ENCODE measurements at regions not wholly inside any gene's neighbourhood (a gene's known extent, or its start where the extent isn't known, plus 50 kb on each side); places are given as distances from the start of the nearest gene placed in this dataset.

- TF ChIP-seq MIER1 (IDR thresholded peaks at IDR 0.05; ENCODE audit: low read depth): no peak
- no peak for TF ChIP-seq GTF2F1 (IDR thresholded peaks at IDR 0.05; ENCODE audit: low read depth, low read length)
These were observed 131.1 kb upstream of the ROBO1 start (continued) for GRCh38 chr3:79898907-79899306.

DNA sequence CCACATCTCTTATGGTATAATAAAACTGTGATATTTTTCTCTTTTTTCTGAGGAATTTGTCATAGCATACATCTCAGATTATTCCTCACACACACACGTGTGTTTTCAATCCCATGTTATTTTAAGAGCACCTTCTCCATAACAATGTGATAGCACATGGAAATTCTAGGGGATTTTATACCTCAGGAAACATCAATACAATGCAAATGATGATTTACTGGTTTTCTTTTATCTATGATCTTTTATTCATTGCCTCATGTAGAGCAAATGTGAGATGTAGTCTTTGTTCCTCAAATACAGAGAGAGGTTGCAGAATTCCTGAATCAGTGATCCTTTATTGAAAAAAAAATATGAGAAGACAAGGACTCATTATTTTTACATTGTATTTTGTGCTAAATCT lies 128.3 kb upstream of the ROBO1 start:
- POLR2A ChIA-PET: no interaction called here
- TF ChIP-seq ZNF507 (tag; conservative IDR thresholded peaks at IDR 0.05) (no peak), FOS (IDR thresholded peaks at IDR 0.05; ENCODE audit: extremely low read depth, insufficient read length) (no peak), PHF21A (IDR thresholded peaks at IDR 0.05; ENCODE audit: borderline replicate concordance, low read depth) (no peak), SMAD3 (CRISPR knock-in tag; conservative IDR thresholded peaks at IDR 0.05) (no peak), MAZ (CRISPR knock-in tag; conservative IDR thresholded peaks at IDR 0.05 in 1 of 2, IDR thresholded peaks at IDR 0.05 in 1 of 2) (no peak)
- TF ChIP-seq, protein P1, sequence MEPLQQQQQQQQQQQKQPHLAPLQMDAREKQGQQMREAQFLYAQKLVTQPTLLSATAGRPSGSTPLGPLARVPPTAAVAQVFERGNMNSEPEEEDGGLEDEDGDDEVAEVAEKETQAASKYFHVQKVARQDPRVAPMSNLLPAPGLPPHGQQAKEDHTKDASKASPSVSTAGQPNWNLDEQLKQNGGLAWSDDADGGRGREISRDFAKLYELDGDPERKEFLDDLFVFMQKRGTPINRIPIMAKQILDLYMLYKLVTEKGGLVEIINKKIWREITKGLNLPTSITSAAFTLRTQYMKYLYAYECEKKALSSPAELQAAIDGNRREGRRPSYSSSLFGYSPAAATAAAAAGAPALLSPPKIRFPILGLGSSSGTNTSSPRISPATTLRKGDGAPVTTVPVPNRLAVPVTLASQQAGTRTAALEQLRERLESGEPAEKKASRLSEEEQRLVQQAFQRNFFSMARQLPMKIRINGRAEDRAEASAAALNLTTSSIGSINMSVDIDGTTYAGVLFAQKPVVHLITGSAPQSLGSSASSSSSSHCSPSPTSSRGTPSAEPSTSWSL (CRISPR knock-in tag; IDR thresholded peaks at IDR 0.05; ENCODE audit: borderline replicate concordance): no peak
- CTCF ChIA-PET (ENCODE audit: low intra/inter-chr PET ratio): no interaction called here
- intact Hi-C loops (cut with micrococcal nuclease): no loop called here
- H3K9ac ChIP-seq (ENCODE audit: insufficient read depth in 1 of 2, low read depth in 2 of 2, low read length in 2 of 2): no peak overlapping the region
- H3K4me1 ChIP-seq (replicated peaks in 1 of 2; ENCODE audit: control insufficient read depth in 2 of 2, insufficient read depth in 2 of 2, low read length in 2 of 2): no peaks in the 10 kb centered on the region
- WGBS (ENCODE audit: insufficient coverage, low coverage, missing lambda C conversion rate): 0% methylated on average over 1 of the region's 1 CpG
- no peaks in the 10 kb centered on the region for H3K36me3 ChIP-seq (ENCODE audit: control insufficient read depth, insufficient read depth, low read length)
- no peaks in the 10 kb centered on the region for H3K9me3 ChIP-seq (replicated peaks; ENCODE audit: control insufficient read depth, insufficient read depth, low read depth, low read length)
- BruUV-seq (replicated peaks): no TSS peak
- no peaks in the 10 kb centered on the region for H3K79me2 ChIP-seq (ENCODE audit: control insufficient read depth, insufficient read depth, low read length)
- no peak overlapping the region for H3K27ac ChIP-seq (ENCODE audit: extremely low read depth, low read depth, low read length)
- no peak for DNase-seq (ENCODE audit: extremely low read depth in 1 of 4, low spot score in 3 of 4)
- H4K20me1 ChIP-seq (replicated peaks; ENCODE audit: control insufficient read depth, insufficient read depth, low read length): no peaks in the 10 kb centered on the region
- in situ Hi-C loops (cut with MboI): no loop called here
- H3K4me2 ChIP-seq (ENCODE audit: insufficient read depth, low read length): no peak overlapping the region
- no peak for FAIRE-seq
- no peak overlapping the region for H2AFZ ChIP-seq (ENCODE audit: low read depth, low read length)
- H3K9me1 ChIP-seq (ENCODE audit: control insufficient read depth, insufficient read depth, low read length): no peaks in the 10 kb centered on the region
- no peak overlapping the region for H3K4me3 ChIP-seq
- ATAC-seq: no peak
- no peaks in the 10 kb centered on the region for H3K27me3 ChIP-seq (ENCODE audit: control insufficient read depth in 2 of 2, insufficient read depth in 2 of 2, low read length in 2 of 2)

All from K562 (cell line).